ENCODE measurements at regions not wholly inside any gene's neighbourhood (a gene's known extent, or its start where the extent isn't known, plus 50 kb on each side); places are given as distances from the start of the nearest gene placed in this dataset.

- TF ChIP-seq ELF1 (IDR thresholded peaks at IDR 0.05) (no peak), EZH2phosphoT487 (IDR thresholded peaks at IDR 0.05; ENCODE audit: borderline replicate concordance, low read depth) (no peak), GABPA (IDR thresholded peaks at IDR 0.05; ENCODE audit: low read depth) (no peak), FOXJ3 (CRISPR knock-in tag; IDR thresholded peaks at IDR 0.05) (no peak), RCOR1 (IDR thresholded peaks at IDR 0.05; ENCODE audit: low read length) (no peak), IRF3 (IDR thresholded peaks at IDR 0.05; ENCODE audit: low read depth, low read length) (no peak), YY1 (IDR thresholded peaks at IDR 0.05; ENCODE audit: low read depth) (no peak), TEAD4 (IDR thresholded peaks at IDR 0.05; ENCODE audit: borderline replicate concordance, insufficient read depth) (no peak), NRF1 (IDR thresholded peaks at IDR 0.05; ENCODE audit: low read depth, low read length) (no peak), MXI1 (IDR thresholded peaks at IDR 0.05; ENCODE audit: low read depth, low read length) (no peak), MAX (IDR thresholded peaks at IDR 0.05; ENCODE audit: low read depth) (no peak), REST (IDR thresholded peaks at IDR 0.05; ENCODE audit: low read depth, low read length) (no peak)
Observed at GRCh38 chr13:108448891-108449290, 179.4 kb downstream of the TNFSF13B start (continued).

GRCh38 chr13:108451121-108451520, 178.3 kb upstream of the MYO16 start:
- WGBS (ENCODE audit: low lambda C conversion rate) = 5% methylated on average over 4 of the region's 5 CpGs
- no peaks in the 10 kb centered on the region for H4K20me1 ChIP-seq (ENCODE audit: insufficient read depth)
- no peaks in the 10 kb centered on the region for H3K9me2 ChIP-seq
- no peak overlapping the region for H2AFZ ChIP-seq (ENCODE audit: low read depth)
- CTCF ChIA-PET = no interaction called here
- no peak overlapping the region for H3K27ac ChIP-seq (ENCODE audit: low read depth in 2 of 2, low read length in 1 of 2)
- H3K4me3 ChIP-seq (ENCODE audit: low read depth in 2 of 2, low read length in 1 of 2) = no peak overlapping the region
- POLR2A ChIA-PET = no interaction called here
- no peaks in the 10 kb centered on the region for H3K79me2 ChIP-seq (ENCODE audit: insufficient read depth)
- H3K9me3 ChIP-seq = no peaks in the 10 kb centered on the region
- no peaks in the 10 kb centered on the region for H3F3A ChIP-seq (replicated peaks; ENCODE audit: insufficient read depth)
- no peaks in the 10 kb centered on the region for H3K36me3 ChIP-seq (replicated peaks in 1 of 2; ENCODE audit: control insufficient read depth in 1 of 2, insufficient read depth in 2 of 2, low read length in 1 of 2)
- no peak overlapping the region for H3K4me2 ChIP-seq
- no peak for DNase-seq
- no peaks in the 10 kb centered on the region; the same call in 1 of the 2 replicates for H3K27me3 ChIP-seq (ENCODE audit: insufficient read depth)
- H3K4me1 ChIP-seq (ENCODE audit: control insufficient read depth in 1 of 2, insufficient read depth in 2 of 2, low read depth in 1 of 2, low read length in 1 of 2) = no peaks in the 10 kb centered on the region
- H3K9ac ChIP-seq = no peak overlapping the region
- TF ChIP-seq MXI1 (IDR thresholded peaks at IDR 0.05; ENCODE audit: low read depth, low read length) (no peak), FOSL2 (IDR thresholded peaks at IDR 0.05; ENCODE audit: borderline replicate concordance, low read depth) (no peak), PBX3 (IDR thresholded peaks at IDR 0.05) (no peak), TEAD4 (IDR thresholded peaks at IDR 0.05; ENCODE audit: borderline replicate concordance, insufficient read depth) (no peak), REST (IDR thresholded peaks at IDR 0.05; ENCODE audit: low read depth, low read length) (no peak), RAD21 (IDR thresholded peaks at IDR 0.05; ENCODE audit: low read length) (no peak)

Measured in SK-N-SH (cell line).